ENCODE measurements at regions not wholly inside any gene's neighbourhood (a gene's known extent, or its start where the extent isn't known, plus 50 kb on each side); places are given as distances from the start of the nearest gene placed in this dataset.

DNA sequence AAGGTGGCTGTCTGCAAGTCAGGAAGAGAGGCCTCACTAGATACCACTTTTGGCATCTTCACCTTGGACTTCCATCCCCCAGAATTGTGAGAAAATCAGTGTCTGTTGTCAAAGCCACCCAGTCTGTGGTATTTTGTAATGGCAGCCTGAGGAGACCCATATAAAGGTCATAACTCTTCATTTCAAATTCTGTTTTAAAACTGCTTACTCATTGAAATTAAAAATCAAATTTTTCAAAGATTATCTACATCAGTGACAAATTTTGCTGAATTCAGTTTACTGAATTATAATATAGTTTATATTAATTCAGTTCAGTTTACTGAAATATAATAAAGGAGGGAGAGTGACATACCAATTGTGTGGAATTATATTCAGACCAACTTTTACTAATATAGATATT is 133.1 kb upstream of the IL15 start:
- Mint-ChIP-seq H3K27ac (no peak overlapping the region), H3K4me3 (no peak overlapping the region), H3K4me1 (no peaks in the 10 kb centered on the region), H3K9me3 (no peaks in the 10 kb centered on the region), H3K36me3 (ENCODE audit: low read depth) (no peaks in the 10 kb centered on the region), H3K27me3 (no peaks in the 10 kb centered on the region)
- intact Hi-C loops (cut with micrococcal nuclease), result no loop called here
- DNase-seq, result no peak

DNA sequence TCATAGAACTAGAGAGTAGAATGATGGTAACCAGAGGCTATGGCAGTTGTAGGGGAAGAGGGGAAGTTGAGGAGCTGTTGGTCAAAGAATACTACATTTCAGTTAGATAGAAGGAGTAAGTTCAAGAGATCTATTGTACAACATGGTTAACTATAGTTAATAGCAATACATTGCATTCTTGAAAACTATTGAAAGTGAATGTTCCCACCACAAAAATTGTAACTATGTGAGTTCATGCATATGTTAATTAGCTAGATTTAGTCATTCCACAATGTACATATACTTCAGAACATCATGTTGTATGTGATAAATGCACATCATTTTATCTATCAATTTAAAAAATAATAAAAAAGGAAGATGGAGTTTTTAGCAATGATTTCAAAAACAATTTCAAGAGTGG is 125.3 kb upstream of the IL15 start:
- Mint-ChIP-seq H3K4me1 (no peaks in the 10 kb centered on the region), H3K27me3 (no peaks in the 10 kb centered on the region), H3K36me3 (ENCODE audit: low read depth) (no peaks in the 10 kb centered on the region), H3K9me3 (no peaks in the 10 kb centered on the region), H3K4me3 (no peak overlapping the region), H3K27ac (no peak overlapping the region)
- intact Hi-C loops (cut with micrococcal nuclease), result no loop called here
- DNase-seq, result no peak

DNA sequence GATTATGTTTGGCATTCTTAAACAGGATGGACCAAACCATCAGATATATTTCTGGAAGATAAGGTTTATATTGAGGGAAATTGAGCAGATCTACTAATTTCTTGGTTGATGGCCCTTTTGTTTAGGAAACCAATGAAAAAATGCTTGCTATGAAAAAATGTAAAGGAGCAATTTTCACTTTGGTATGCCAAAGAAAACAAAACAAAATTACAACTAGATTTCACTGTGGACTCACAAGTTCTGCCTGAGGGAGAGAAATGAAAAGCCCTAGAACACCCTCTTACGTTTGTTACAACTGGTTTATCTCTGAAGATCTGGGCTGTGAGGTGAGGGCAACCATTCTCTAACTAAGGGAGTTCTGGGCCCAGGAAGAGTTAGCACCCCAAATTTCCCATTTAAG is 122.5 kb upstream of the IL15 start:
- H3K27me3 Mint-ChIP-seq, result no peaks in the 10 kb centered on the region
- H3K4me3 Mint-ChIP-seq, result no peak overlapping the region
- no peaks in the 10 kb centered on the region for H3K36me3 Mint-ChIP-seq (ENCODE audit: low read depth)
- no peak for DNase-seq
- H3K9me3 Mint-ChIP-seq, result no peaks in the 10 kb centered on the region
- no peak overlapping the region for H3K27ac Mint-ChIP-seq
- H3K4me1 Mint-ChIP-seq, result no peaks in the 10 kb centered on the region
- intact Hi-C loops (cut with micrococcal nuclease), result no loop called here

DNA sequence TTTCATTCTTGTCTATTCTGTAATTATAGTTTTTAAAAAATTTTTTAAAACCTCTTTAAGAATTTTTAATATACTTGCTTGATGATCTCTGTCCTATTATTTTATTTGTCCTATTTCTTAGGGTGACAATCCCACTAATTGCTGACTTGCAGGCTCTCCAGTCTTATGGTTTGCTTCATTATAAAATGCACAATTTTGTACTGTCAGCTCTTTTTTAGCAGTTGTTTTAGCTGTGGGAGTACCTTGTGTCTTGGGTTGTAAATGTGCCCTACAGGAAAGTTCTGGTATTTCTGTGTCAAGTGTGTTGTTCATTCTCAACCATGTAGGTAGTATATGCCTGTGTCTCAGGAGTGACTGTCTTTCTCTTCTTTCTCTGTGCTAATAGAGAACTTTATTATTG is 118.2 kb upstream of the IL15 start:
- DNase-seq, result no peak
- no peaks in the 10 kb centered on the region for H3K9me3 Mint-ChIP-seq
- H3K4me3 Mint-ChIP-seq, result no peak overlapping the region
- intact Hi-C loops (cut with micrococcal nuclease), result no loop called here
- H3K36me3 Mint-ChIP-seq (ENCODE audit: low read depth), result no peaks in the 10 kb centered on the region
- no peaks in the 10 kb centered on the region for H3K4me1 Mint-ChIP-seq
- no peaks in the 10 kb centered on the region for H3K27me3 Mint-ChIP-seq
- H3K27ac Mint-ChIP-seq, result no peak overlapping the region

DNA sequence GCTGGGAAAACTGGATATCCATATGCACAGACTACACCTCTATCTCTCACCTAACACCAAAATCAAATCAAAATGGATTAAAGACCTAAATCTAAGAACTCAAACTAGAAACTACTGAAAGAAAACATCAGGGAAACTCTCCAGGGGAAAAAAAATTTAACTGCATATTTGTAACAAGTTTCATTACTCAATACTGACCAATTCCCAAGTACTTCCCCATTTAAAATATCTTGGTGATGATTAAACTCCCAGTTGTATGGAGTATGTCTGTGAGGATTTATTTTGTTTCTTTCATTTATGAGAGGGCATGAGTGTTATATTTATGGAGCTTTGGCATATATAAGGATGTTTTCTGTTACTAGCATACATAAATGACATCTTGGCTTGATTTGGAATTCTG is 112.3 kb upstream of the IL15 start:
- no peak for DNase-seq
- H3K4me1 Mint-ChIP-seq, result no peaks in the 10 kb centered on the region
- no peaks in the 10 kb centered on the region for H3K27me3 Mint-ChIP-seq
- H3K4me3 Mint-ChIP-seq, result no peak overlapping the region
- no peak overlapping the region for H3K27ac Mint-ChIP-seq
- H3K9me3 Mint-ChIP-seq, result no peaks in the 10 kb centered on the region
- intact Hi-C loops (cut with micrococcal nuclease), result no loop called here
- no peaks in the 10 kb centered on the region for H3K36me3 Mint-ChIP-seq (ENCODE audit: low read depth)

DNA sequence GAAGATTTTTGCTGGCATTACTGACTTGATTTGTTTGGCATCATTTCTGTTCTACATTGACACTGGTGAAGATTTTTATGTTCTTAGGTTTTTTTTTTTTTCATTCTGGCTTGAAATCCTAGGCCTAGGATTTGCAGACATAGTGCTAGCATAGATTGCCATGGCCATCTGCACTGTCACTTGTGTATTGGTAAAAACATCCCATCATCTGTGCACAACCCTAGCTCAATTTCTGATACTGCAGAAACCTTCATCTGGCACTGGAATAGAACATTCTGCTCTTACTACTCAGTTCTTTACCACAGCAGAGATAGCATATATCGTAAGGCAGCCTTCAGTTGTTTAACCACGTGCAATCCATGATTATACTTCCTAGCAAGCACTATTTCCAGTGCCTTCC is 111.5 kb upstream of the IL15 start:
- H3K36me3 Mint-ChIP-seq (ENCODE audit: low read depth), result no peaks in the 10 kb centered on the region
- H3K27me3 Mint-ChIP-seq, result no peaks in the 10 kb centered on the region
- intact Hi-C loops (cut with micrococcal nuclease), result no loop called here

DNA sequence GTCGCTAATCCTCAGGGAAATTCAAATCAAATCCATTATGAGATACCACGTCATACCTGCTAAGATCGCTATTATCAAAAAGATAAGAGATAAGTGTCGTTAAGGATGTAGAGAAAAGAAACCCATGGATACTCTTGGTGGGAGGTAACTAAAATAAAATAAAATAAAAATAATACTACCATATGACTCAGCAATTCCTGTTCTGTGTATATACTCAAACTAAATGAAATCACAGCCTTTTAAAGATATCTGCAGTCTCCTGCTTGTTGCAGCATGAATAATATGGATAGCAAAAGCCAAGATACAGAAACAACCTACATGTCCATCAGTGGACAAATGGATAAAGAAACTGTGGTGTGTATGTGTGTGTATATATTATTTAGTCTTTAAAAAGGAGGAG is 105.8 kb upstream of the IL15 start:
- peaks cover 3% of the 10 kb centered on the region for H3K9me3 Mint-ChIP-seq
- no peaks in the 10 kb centered on the region for H3K27me3 Mint-ChIP-seq
- intact Hi-C loops (cut with micrococcal nuclease), result no loop called here
- H3K27ac Mint-ChIP-seq, result no peak overlapping the region
- H3K36me3 Mint-ChIP-seq (ENCODE audit: low read depth), result no peaks in the 10 kb centered on the region
- no peak overlapping the region for H3K4me3 Mint-ChIP-seq
- no peaks in the 10 kb centered on the region for H3K4me1 Mint-ChIP-seq
- DNase-seq, result no peak

More for the DNA sequence above, 111.5 kb upstream of the IL15 start:
- H3K9me3 Mint-ChIP-seq, result no peaks in the 10 kb centered on the region
- DNase-seq, result no peak
- H3K4me1 Mint-ChIP-seq, result no peaks in the 10 kb centered on the region
- no peak overlapping the region for H3K4me3 Mint-ChIP-seq
- H3K27ac Mint-ChIP-seq, result no peak overlapping the region

DNA sequence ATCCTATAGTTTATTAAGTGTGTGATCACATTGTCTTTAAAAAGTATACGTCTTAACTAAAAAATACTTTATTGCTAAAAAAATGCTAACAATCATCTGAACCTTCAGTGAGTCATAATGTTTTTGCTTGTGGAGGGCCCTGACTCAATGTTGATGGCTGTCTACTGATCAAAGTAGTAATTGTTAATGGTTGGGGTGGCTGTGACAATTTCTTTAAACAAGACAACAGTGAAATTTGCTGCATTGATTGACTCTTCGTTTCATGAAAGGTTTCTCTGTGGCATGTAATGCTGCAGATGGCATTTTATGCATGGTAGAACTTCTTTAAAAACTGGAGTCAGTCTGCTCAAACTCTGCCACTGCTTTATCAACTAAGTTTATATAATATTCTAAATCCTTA is 101.4 kb upstream of the IL15 start:
- Mint-ChIP-seq H3K36me3 (ENCODE audit: low read depth) (no peaks in the 10 kb centered on the region), H3K4me3 (no peak overlapping the region), H3K27me3 (no peaks in the 10 kb centered on the region), H3K4me1 (no peaks in the 10 kb centered on the region), H3K27ac (no peak overlapping the region), H3K9me3 (peaks cover 7% of the 10 kb centered on the region)
- no peak for DNase-seq
- intact Hi-C loops (cut with micrococcal nuclease), result no loop called here

DNA sequence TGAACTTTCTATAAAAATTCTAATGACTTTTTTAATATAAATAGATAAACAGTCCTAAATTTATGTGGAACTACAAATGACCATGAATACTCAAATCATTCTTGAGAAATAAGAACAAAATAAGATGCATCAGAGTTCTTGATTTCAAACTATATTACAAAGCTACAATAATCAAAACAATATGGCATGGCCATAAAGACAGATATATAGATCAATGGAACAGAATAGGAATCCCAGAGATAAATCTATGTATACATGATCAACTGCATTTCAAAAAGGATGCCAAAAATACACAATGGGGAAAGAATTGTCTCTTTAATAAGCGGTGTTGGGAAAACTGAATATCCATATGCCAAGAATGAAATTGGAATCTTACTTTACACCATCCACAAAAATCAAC is 98.4 kb upstream of the IL15 start:
- Mint-ChIP-seq H3K9me3 (peaks cover 7% of the 10 kb centered on the region), H3K27ac (no peak overlapping the region), H3K27me3 (no peaks in the 10 kb centered on the region), H3K36me3 (ENCODE audit: low read depth) (no peaks in the 10 kb centered on the region), H3K4me1 (no peaks in the 10 kb centered on the region), H3K4me3 (no peak overlapping the region)
- intact Hi-C loops (cut with micrococcal nuclease), result no loop called here
- no peak for DNase-seq

DNA sequence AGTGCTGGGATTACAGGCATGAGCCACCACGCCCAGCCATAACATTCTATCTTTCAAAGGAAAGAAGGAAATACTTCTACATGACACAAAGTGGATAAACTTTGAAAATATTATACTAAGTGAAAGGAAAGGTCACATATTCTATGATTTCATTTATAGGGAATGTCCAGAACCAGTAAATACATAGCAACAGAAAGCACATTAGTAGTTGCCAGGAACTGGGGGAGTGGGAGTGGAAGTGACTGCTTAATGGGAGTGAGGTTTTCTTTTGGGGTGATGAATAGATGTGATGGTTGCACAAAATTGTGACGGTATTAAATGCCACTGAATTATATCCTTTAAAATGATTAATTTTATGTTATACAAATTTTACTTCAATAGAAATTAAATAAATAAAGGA is 95.7 kb upstream of the IL15 start:
- intact Hi-C loops (cut with micrococcal nuclease), result no loop called here
- no peak overlapping the region for H3K4me3 Mint-ChIP-seq

DNA sequence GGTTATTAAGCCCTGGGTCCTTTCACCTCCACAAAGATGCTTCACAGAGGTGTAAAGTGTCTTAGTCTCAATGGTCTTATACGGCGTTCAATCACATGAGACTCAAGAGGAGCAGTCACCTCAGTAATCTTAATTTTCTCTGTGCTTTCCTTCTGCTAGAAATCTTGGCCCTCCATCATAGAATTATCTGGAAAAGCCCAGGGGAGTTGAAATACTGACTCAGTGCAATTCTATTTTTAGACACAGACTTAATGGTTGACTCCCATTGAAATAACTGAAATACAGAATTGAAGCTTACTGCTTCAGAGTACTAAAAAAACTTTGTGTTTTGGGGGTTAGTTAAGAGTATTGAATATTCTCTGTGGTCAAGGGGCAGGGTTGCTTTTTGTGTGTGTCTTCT is 94.5 kb upstream of the IL15 start:
- DNase-seq, result no peak
- Mint-ChIP-seq H3K36me3 (ENCODE audit: low read depth) (no peaks in the 10 kb centered on the region), H3K4me3 (no peak overlapping the region), H3K9me3 (peaks cover 4% of the 10 kb centered on the region), H3K4me1 (no peaks in the 10 kb centered on the region), H3K27ac (no peak overlapping the region), H3K27me3 (no peaks in the 10 kb centered on the region)
- intact Hi-C loops (cut with micrococcal nuclease), result no loop called here

More for the DNA sequence above, 95.7 kb upstream of the IL15 start:
- H3K27me3 Mint-ChIP-seq, result no peaks in the 10 kb centered on the region
- peaks cover 4% of the 10 kb centered on the region for H3K9me3 Mint-ChIP-seq
- no peaks in the 10 kb centered on the region for H3K36me3 Mint-ChIP-seq (ENCODE audit: low read depth)
- no peaks in the 10 kb centered on the region for H3K4me1 Mint-ChIP-seq
- DNase-seq, result no peak
- no peak overlapping the region for H3K27ac Mint-ChIP-seq

DNA sequence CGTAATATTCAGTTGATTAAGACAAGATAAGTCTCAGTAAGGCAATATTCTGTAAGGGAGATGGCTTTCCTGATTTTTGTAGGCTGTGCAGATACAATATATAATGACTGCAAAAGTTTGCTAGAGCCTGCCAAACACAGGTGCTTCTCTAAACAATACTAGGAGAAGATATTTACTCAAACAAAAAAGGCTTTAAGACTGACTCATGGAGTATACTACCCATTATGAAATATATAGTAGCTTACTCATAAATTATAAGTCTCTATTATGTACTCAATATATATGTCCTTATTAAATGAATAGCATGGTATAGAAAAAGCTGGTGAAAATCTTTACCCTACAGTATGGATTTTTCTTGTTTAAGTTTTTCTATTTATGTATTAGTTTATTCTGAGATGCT is 93.2 kb upstream of the IL15 start:
- intact Hi-C loops (cut with micrococcal nuclease), result no loop called here
- Mint-ChIP-seq H3K27ac (no peak overlapping the region), H3K4me3 (no peak overlapping the region), H3K4me1 (no peaks in the 10 kb centered on the region), H3K27me3 (no peaks in the 10 kb centered on the region), H3K9me3 (no peaks in the 10 kb centered on the region), H3K36me3 (ENCODE audit: low read depth) (no peaks in the 10 kb centered on the region)
- no peak for DNase-seq

DNA sequence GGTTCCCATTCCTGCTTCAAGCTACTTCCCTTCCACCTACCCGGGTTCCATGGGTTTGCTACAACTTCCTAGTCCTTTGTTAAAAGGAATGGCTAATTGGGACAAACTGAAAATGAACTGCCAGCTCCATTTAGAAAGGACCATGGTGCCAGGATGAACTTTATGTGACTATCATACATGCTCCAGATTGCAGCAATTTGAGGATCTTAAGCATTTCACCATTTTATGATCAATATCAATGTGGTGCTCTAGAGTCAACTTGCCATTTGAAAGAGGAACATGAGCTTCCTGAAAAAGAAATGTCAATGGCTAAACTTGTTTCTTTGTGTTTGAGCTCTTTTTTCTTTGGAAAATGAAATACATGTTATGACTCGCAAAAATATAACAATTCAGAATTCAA is 92.7 kb upstream of the IL15 start:
- H3K9me3 Mint-ChIP-seq, result no peaks in the 10 kb centered on the region

DNA sequence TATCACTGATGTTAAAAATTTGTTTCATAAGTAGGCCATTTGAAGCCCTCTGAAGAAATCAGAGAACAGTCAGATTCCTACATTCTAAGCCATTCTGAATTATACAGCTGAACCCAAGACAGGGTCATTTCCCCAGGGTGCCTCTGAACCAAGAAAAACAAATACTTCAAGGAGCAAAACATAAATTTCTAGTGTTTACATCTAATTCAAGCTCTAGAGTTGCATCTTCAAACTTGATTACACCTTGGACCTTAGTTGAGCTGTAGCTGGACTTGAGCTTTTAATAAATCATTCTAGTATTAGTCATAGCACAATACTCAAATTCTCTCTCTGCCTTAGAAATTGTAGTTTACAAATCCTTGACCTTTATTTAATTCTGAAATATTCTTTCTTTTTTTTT is 87.6 kb upstream of the IL15 start:
- DNase-seq, result no peak
- intact Hi-C loops (cut with micrococcal nuclease), result no loop called here
- Mint-ChIP-seq H3K4me3 (no peak overlapping the region), H3K9me3 (no peaks in the 10 kb centered on the region), H3K27ac (no peak overlapping the region), H3K4me1 (no peaks in the 10 kb centered on the region), H3K36me3 (ENCODE audit: low read depth) (no peaks in the 10 kb centered on the region), H3K27me3 (no peaks in the 10 kb centered on the region)

More for the DNA sequence above, 92.7 kb upstream of the IL15 start:
- Mint-ChIP-seq H3K27ac (no peak overlapping the region), H3K27me3 (no peaks in the 10 kb centered on the region), H3K4me3 (no peak overlapping the region), H3K4me1 (no peaks in the 10 kb centered on the region), H3K36me3 (ENCODE audit: low read depth) (no peaks in the 10 kb centered on the region)
- intact Hi-C loops (cut with micrococcal nuclease), result no loop called here
- no peak for DNase-seq

DNA sequence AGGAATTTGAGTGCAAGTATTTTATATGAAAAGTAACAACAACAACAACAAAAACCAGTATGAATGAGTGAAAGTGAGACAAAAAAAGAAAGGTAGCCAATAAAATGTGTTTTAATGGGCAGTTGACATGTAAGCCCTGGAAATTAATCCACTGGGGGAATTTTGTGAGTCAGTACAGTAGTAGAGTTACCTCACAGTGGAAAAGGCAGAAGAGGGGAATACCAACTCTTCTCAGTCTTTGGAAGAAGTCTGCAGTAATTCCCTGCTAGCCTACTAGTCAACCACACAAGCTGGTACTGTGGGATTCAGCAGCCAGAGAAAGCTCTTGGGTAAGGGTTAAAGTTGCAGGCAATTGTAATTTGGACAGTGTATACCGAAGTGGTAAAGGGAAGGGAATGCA is 76.3 kb upstream of the IL15 start:
- intact Hi-C loops (cut with micrococcal nuclease), result no loop called here
- no peak for DNase-seq
- no peaks in the 10 kb centered on the region for H3K27me3 Mint-ChIP-seq
- no peak overlapping the region for H3K27ac Mint-ChIP-seq
- no peaks in the 10 kb centered on the region for H3K36me3 Mint-ChIP-seq (ENCODE audit: low read depth)
- no peak overlapping the region for H3K4me3 Mint-ChIP-seq
- no peaks in the 10 kb centered on the region for H3K9me3 Mint-ChIP-seq
- no peaks in the 10 kb centered on the region for H3K4me1 Mint-ChIP-seq

DNA sequence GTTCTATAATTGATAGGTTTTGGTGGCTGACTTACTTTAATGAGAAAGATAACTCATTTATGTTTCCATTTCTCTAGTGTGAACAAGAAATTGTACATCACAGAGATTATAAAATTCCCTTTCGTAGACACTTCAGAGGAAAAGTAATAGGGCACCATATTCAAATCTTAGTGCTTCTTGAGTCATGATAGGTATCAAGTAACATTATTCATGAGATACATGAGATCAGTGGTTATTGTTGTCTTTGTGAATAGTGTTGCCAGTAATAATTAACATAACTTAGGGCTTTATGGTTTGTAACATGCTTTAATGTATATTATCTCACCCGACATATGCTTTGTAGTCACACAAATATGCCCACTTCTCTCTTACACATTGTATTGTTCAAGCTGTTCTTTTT is 73.7 kb upstream of the IL15 start:
- no peak for DNase-seq
- Mint-ChIP-seq H3K27ac (no peak overlapping the region), H3K4me3 (no peak overlapping the region), H3K36me3 (ENCODE audit: low read depth) (no peaks in the 10 kb centered on the region), H3K9me3 (no peaks in the 10 kb centered on the region), H3K4me1 (no peaks in the 10 kb centered on the region), H3K27me3 (no peaks in the 10 kb centered on the region)
- intact Hi-C loops (cut with micrococcal nuclease), result no loop called here
